Loucy (cell line): ENCODE measurements at regions not wholly inside any gene's neighbourhood (a gene's known extent, or its start where the extent isn't known, plus 50 kb on each side); places are given as distances from the start of the nearest gene placed in this dataset.

ENCODE experiments used
- H2AFZ ChIP-seq: fragments of 200-600 bp; sonication (generic); 2 replicates; pipeline ENCODE4 v1.6.0; 2016; ENCODE audit warnings: antibody characterized with exemption, mild to moderate bottlenecking, low read length, moderate library complexity
- H3F3A ChIP-seq: fragments of 200-600 bp; 2 replicates; pipeline ENCODE4 v1.6.0; 2016; ENCODE audit warnings: antibody characterized with exemption, low read depth, mild to moderate bottlenecking
- H3K27me3 ChIP-seq: fragments of 200-600 bp; sonication (generic); 2 replicates; pipeline ENCODE4 v1.6.1; 2014; ENCODE audit warnings: low read length, mild to moderate bottlenecking; ENCODE audit not compliant: insufficient read depth, poor library complexity, severe bottlenecking
- H3K36me3 ChIP-seq: fragments of 200-600 bp; sonication (generic); 2 replicates; pipeline ENCODE4 v1.6.1; 2016; ENCODE audit warnings: low read length; ENCODE audit not compliant: insufficient read depth
- H3K4me1 ChIP-seq: fragments of 200-600 bp; sonication (generic); 2 replicates; pipeline ENCODE4 v1.5.1; 2014; ENCODE audit warnings: low read length, mild to moderate bottlenecking; ENCODE audit not compliant: insufficient read depth, poor library complexity, severe bottlenecking
- H3K4me2 ChIP-seq: fragments of 200-600 bp; sonication (generic); 2 replicates; pipeline ENCODE4 v1.6.0; 2014; ENCODE audit warnings: antibody characterized with exemption, low read length, low read depth, mild to moderate bottlenecking; ENCODE audit not compliant: poor library complexity, severe bottlenecking
- H3K4me3 ChIP-seq: fragments of 200-600 bp; sonication (generic); 2 replicates; pipeline ENCODE4 v1.5.1; 2014; ENCODE audit warnings: low read length, mild to moderate bottlenecking, mixed read lengths; ENCODE audit not compliant: poor library complexity, severe bottlenecking
- H3K79me2 ChIP-seq: fragments of 200-600 bp; sonication (generic); 2 replicates; pipeline ENCODE4 v1.6.1; 2014; ENCODE audit warnings: low read length; ENCODE audit not compliant: insufficient read depth
- H3K9ac ChIP-seq: fragments of 200-600 bp; sonication (generic); 2 replicates; pipeline ENCODE4 v1.6.0; 2014; ENCODE audit warnings: mild to moderate bottlenecking, low read depth, low read length, moderate library complexity; ENCODE audit not compliant: poor library complexity, severe bottlenecking
- H3K9me2 ChIP-seq: fragments of 200-600 bp; sonication (generic); replicated peaks from 2 replicates; pipeline ENCODE4 v1.6.1; 2016; ENCODE audit warnings: low read depth, low read length, mixed read lengths
- H3K9me3 ChIP-seq: fragments of 200-600 bp; sonication (generic); 2 replicates; pipeline ENCODE4 v1.6.1; 2014; ENCODE audit warnings: mild to moderate bottlenecking, antibody characterized with exemption, low read length, low read depth; ENCODE audit not compliant: insufficient read depth
- H4K20me1 ChIP-seq: fragments of 200-600 bp; sonication (generic); 2 replicates; pipeline ENCODE4 v1.6.0; 2014; ENCODE audit warnings: antibody characterized with exemption, low read length, mild to moderate bottlenecking; ENCODE audit not compliant: insufficient read depth, poor library complexity, severe bottlenecking
- CTCF ChIP-seq: fragments of 200-600 bp; sonication (generic); conservative IDR thresholded peaks from 2 replicates; pipeline ENCODE4 v1.5.1; 2014; ENCODE audit warnings: mild to moderate bottlenecking, antibody characterized with exemption, low read length
- EZH2phosphoT487 ChIP-seq: fragments of 200-600 bp; IDR thresholded peaks from 2 replicates; pipeline ENCODE4 v1.6.1; 2018; ENCODE audit warnings: antibody characterized with exemption, mild to moderate bottlenecking, moderate library complexity, borderline replicate concordance

- Histone ChIP-seq H3K4me1 (peaks cover 5% of the 10 kb centered on the region), H4K20me1 (no peaks in the 10 kb centered on the region), H3K9me2 (no peaks in the 10 kb centered on the region), H2AFZ (peak overlapping the region; percentile 86; the same call in 1 of the 2 replicates), H3K9me3 (no peaks in the 10 kb centered on the region), H3K36me3 (no peaks in the 10 kb centered on the region), H3K79me2 (no peaks in the 10 kb centered on the region), H3K4me2 (no peak overlapping the region), H3F3A (no peaks in the 10 kb centered on the region), H3K27me3 (no peaks in the 10 kb centered on the region), H3K4me3 (no peak overlapping the region), H3K9ac (no peak overlapping the region)
- TF ChIP-seq EZH2phosphoT487 (no peak), CTCF (no peak)
These were observed 109.8 kb upstream of the GULP1 start for GRCh38 chr2:188181884-188182283.

- Histone ChIP-seq H3K9me3 (no peaks in the 10 kb centered on the region), H3K79me2 (no peaks in the 10 kb centered on the region), H4K20me1 (no peaks in the 10 kb centered on the region), H3K27me3 (no peaks in the 10 kb centered on the region), H3K4me1 (no peaks in the 10 kb centered on the region), H3K9me2 (no peaks in the 10 kb centered on the region), H3K36me3 (no peaks in the 10 kb centered on the region), H3K4me3 (no peak overlapping the region), H2AFZ (no peak overlapping the region), H3K4me2 (no peak overlapping the region), H3K9ac (no peak overlapping the region), H3F3A (no peaks in the 10 kb centered on the region)
- TF ChIP-seq EZH2phosphoT487 (no peak), CTCF (no peak)
These were observed 103.9 kb upstream of the GULP1 start for GRCh38 chr2:188187726-188188125.

- Histone ChIP-seq H3K9me2 (no peaks in the 10 kb centered on the region), H3K4me2 (no peak overlapping the region), H3K9ac (no peak overlapping the region), H2AFZ (no peak overlapping the region), H3K4me1 (no peaks in the 10 kb centered on the region), H3K27me3 (no peaks in the 10 kb centered on the region), H3K4me3 (no peak overlapping the region), H4K20me1 (no peaks in the 10 kb centered on the region), H3K9me3 (no peaks in the 10 kb centered on the region), H3F3A (no peaks in the 10 kb centered on the region), H3K79me2 (no peaks in the 10 kb centered on the region), H3K36me3 (no peaks in the 10 kb centered on the region)
- TF ChIP-seq EZH2phosphoT487 = no peak
- no peak for TF ChIP-seq CTCF
These were observed 102.3 kb upstream of the GULP1 start for GRCh38 chr2:188189356-188189755.
